Tibial nerve (tissue), 3 donors: ENCODE measurements at regions not wholly inside any gene's neighbourhood (a gene's known extent, or its start where the extent isn't known, plus 50 kb on each side); places are given as distances from the start of the nearest gene placed in this dataset.

Source experiments
- POLR2A ChIP-seq, 2 donors: fragments of 450-650 bp; IDR thresholded peaks; one replicate each; pipeline ENCODE4 v1.6.1; 2017; ENCODE audit warnings: antibody characterized with exemption in 2 of 2, mild to moderate bottlenecking in 2 of 2, moderate library complexity in 2 of 2
- TF ChIP-seq, protein P1 (sequence below), 5 experiments: fragments of 200-600 bp in 3 of 5; fragments of 450-650 bp in 2 of 5; sonication (generic) in 3 of 5; IDR thresholded peaks; one replicate each; pipeline ENCODE4 v1.5.1; 2016 to 2019; ENCODE audit warnings: antibody characterized with exemption in 5 of 5, mild to moderate bottlenecking in 3 of 5, moderate library complexity in 2 of 5

DNA sequence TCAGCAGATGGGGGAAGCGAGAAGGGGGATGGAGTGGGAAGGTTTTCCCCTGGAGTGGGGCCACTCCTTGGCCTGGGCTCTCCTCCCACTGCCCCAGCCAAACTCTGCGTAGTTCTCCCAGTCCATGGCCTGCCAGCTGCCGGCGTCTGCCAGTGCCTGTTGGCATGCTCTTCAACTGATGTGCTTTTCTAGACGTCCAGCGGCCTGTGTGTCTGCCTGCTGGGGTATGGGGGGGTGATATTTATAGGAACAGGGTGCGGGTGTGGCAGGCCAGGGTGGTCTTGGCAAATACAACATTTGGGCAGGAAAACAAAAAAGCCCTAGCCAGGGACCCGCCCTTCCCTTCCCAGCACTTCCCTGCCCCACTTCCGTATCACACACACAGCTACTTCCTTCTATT lies 786.3 kb upstream of the NOVA1 start:
- TF ChIP-seq, protein P1, sequence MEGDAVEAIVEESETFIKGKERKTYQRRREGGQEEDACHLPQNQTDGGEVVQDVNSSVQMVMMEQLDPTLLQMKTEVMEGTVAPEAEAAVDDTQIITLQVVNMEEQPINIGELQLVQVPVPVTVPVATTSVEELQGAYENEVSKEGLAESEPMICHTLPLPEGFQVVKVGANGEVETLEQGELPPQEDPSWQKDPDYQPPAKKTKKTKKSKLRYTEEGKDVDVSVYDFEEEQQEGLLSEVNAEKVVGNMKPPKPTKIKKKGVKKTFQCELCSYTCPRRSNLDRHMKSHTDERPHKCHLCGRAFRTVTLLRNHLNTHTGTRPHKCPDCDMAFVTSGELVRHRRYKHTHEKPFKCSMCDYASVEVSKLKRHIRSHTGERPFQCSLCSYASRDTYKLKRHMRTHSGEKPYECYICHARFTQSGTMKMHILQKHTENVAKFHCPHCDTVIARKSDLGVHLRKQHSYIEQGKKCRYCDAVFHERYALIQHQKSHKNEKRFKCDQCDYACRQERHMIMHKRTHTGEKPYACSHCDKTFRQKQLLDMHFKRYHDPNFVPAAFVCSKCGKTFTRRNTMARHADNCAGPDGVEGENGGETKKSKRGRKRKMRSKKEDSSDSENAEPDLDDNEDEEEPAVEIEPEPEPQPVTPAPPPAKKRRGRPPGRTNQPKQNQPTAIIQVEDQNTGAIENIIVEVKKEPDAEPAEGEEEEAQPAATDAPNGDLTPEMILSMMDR (IDR thresholded peaks at IDR 0.05) = no peak
- no peak for TF ChIP-seq POLR2A (IDR thresholded peaks at IDR 0.05)
